Endothelial cell of umbilical vein (primary cell): ENCODE measurements at regions not wholly inside any gene's neighbourhood (a gene's known extent, or its start where the extent isn't known, plus 50 kb on each side); places are given as distances from the start of the nearest gene placed in this dataset.

ENCODE experiments used
- BruUV-seq: library from RNA; stranded (reverse); fragments of 400-500 nt; replicated peaks from 2 replicates; lab custom pipeline; 2021; lab: Mats Ljungman, UMichigan
- CTCF ChIA-PET: fragments of 300-600, 350-600 bp; sonication (Branson Sonifier 250); formaldehyde crosslinking; loops from one replicate; lab custom pipeline; 2021; ENCODE audit warnings: antibody characterized with exemption, inconsistent platforms; lab: Charles Lee
- POLR2A ChIA-PET: fragments of 300-600, 350-600 bp; sonication (Branson Sonifier 250); formaldehyde crosslinking; loops from one replicate; lab custom pipeline; 2021; ENCODE audit warnings: antibody characterized with exemption, inconsistent platforms; lab: Charles Lee
- DNase-seq: peaks from one replicate; pipeline ENCODE4 v3.0.0-alpha.2; 2011; ENCODE audit warnings: low read depth, low spot score
- FAIRE-seq: peaks from 2 replicates; lab custom pipeline; 2011; peaks lifted over from hg19 to GRCh38; lab: Jason Lieb, UNC
- H2AFZ ChIP-seq: 2 replicates; pipeline ENCODE4 v1.6.0; 2012; ENCODE audit warnings: low read depth, low read length, control low read depth, inconsistent platforms
- H3K27ac ChIP-seq: 2 replicates; pipeline ENCODE4 v1.5.1; 2011; ENCODE audit warnings: low read depth, mild to moderate bottlenecking, control low read depth, low read length, moderate library complexity; ENCODE audit not compliant: insufficient read depth
- H3K27me3 ChIP-seq, 2 experiments: 2 replicates each; pipeline versions ENCODE4 v1.6.0 to v1.6.1; 2011; ENCODE audit warnings: low read length in 2 of 2, mixed read lengths in 1 of 2; ENCODE audit not compliant: control insufficient read depth in 2 of 2, insufficient read depth in 2 of 2
- H3K36me3 ChIP-seq, 2 experiments: 2 replicates in 1 of 2; 3 replicates in 1 of 2; pipeline ENCODE4 v1.5.1; 2011; ENCODE audit warnings: low read length in 2 of 2, mild to moderate bottlenecking in 1 of 2, moderate library complexity in 1 of 2; ENCODE audit not compliant: control insufficient read depth in 2 of 2, insufficient read depth in 2 of 2; ENCODE audit errors: extremely low read depth in 1 of 2
- H3K4me1 ChIP-seq: 3 replicates; pipeline ENCODE4 v1.5.1; 2011; ENCODE audit warnings: mild to moderate bottlenecking, low read length; ENCODE audit not compliant: control insufficient read depth, insufficient read depth; ENCODE audit errors: extremely low read depth
- H3K4me2 ChIP-seq: 2 replicates; pipeline ENCODE4 v1.6.1; 2011; ENCODE audit warnings: low read length, control low read depth, mixed read lengths; ENCODE audit not compliant: insufficient read depth
- H3K4me3 ChIP-seq, 3 experiments: fragments of 200-600 bp in 1 of 3; sonication (generic), shearing (Covaris generic) in 1 of 3; replicated peaks in 1 of 3; 2 replicates each; pipeline ENCODE4 v1.5.1; 2011 to 2016; ENCODE audit warnings: control low read depth in 3 of 3, low read length in 3 of 3, mild to moderate bottlenecking in 2 of 3, inconsistent platforms in 1 of 3, low read depth in 1 of 3, moderate library complexity in 1 of 3; ENCODE audit not compliant: insufficient read depth in 1 of 3
- H3K79me2 ChIP-seq: 2 replicates; pipeline ENCODE4 v1.6.0; 2012; ENCODE audit warnings: low read length, inconsistent platforms; ENCODE audit not compliant: control insufficient read depth, insufficient read depth
- H3K9ac ChIP-seq: replicated peaks from 2 replicates; pipeline ENCODE3; 2011; ENCODE audit warnings: low read length, control low read depth; ENCODE audit not compliant: insufficient read depth; ENCODE audit errors: extremely low read depth
- H3K9me1 ChIP-seq: replicated peaks from 3 replicates; pipeline ENCODE4 v1.6.0; 2011; ENCODE audit warnings: mild to moderate bottlenecking, low read length; ENCODE audit not compliant: control insufficient read depth, insufficient read depth; ENCODE audit errors: extremely low read depth
- H3K9me3 ChIP-seq: replicated peaks from 2 replicates; pipeline ENCODE4 v1.5.1; 2012; ENCODE audit warnings: low read length, inconsistent platforms; ENCODE audit not compliant: control insufficient read depth, insufficient read depth
- H4K20me1 ChIP-seq: replicated peaks from 2 replicates; pipeline ENCODE3; 2011; ENCODE audit warnings: mild to moderate bottlenecking, low read length; ENCODE audit not compliant: control insufficient read depth, insufficient read depth; ENCODE audit errors: extremely low read depth
- CTCF ChIP-seq, 2 donors: IDR thresholded peaks; 1 replicate in 1 of 2; 2 replicates in 1 of 2; pipeline ENCODE4 v1.5.1; 2011; ENCODE audit warnings: low read length in 2 of 2, mild to moderate bottlenecking in 2 of 2, moderate library complexity in 2 of 2, control low read depth in 1 of 2, inconsistent platforms in 1 of 2, low read depth in 1 of 2; ENCODE audit not compliant: insufficient read depth in 1 of 2; ENCODE audit errors: extremely low read depth in 1 of 2
- EZH2 ChIP-seq: IDR thresholded peaks from 2 replicates; pipeline ENCODE4 v1.6.1; 2012; ENCODE audit warnings: borderline replicate concordance, low read depth, mild to moderate bottlenecking, moderate library complexity, low read length, inconsistent platforms; ENCODE audit not compliant: severe bottlenecking
- FOS ChIP-seq: IDR thresholded peaks from 2 replicates; pipeline ENCODE4 v1.6.1; 2011; ENCODE audit warnings: mild to moderate bottlenecking, low read length, moderate library complexity, borderline replicate concordance; ENCODE audit not compliant: insufficient read depth
- GATA2 ChIP-seq: IDR thresholded peaks from 2 replicates; pipeline ENCODE4 v1.7.0; 2011; ENCODE audit warnings: low read depth, mild to moderate bottlenecking, moderate library complexity, mixed read lengths, low read length; ENCODE audit not compliant: insufficient read length, insufficient read depth
- JUN ChIP-seq: IDR thresholded peaks from 2 replicates; pipeline ENCODE4 v1.6.1; 2011; ENCODE audit warnings: borderline replicate concordance, low read depth; ENCODE audit not compliant: insufficient read length, insufficient read depth
- MAX ChIP-seq: IDR thresholded peaks from 2 replicates; pipeline ENCODE4 v1.6.1; 2011; ENCODE audit not compliant: insufficient read depth, insufficient read length
- MYC ChIP-seq: IDR thresholded peaks from one replicate; pipeline ENCODE4 v1.6.1; 2011; ENCODE audit warnings: mild to moderate bottlenecking, low read depth, low read length
- POLR2A ChIP-seq: IDR thresholded peaks from 2 replicates; pipeline ENCODE4 v1.6.1; 2012; ENCODE audit warnings: low read depth, mild to moderate bottlenecking, control low read depth, low read length
- POLR2AphosphoS5 ChIP-seq: IDR thresholded peaks from 2 replicates; pipeline ENCODE4 v1.6.1; 2012; ENCODE audit warnings: low read depth, mild to moderate bottlenecking, control low read depth, low read length, moderate library complexity; ENCODE audit not compliant: insufficient read depth
- dilution Hi-C: fragments of 300-500 bp; cut with MboI; formaldehyde crosslinking; loops from one replicate; pipeline ENCODE4 v1.15.0; 2019; ENCODE audit warnings: low sequenced_read_pairs; ENCODE audit not compliant: extremely low pct_ligation_motif_present
- intact Hi-C: fragments of 100-400 bp; cut with micrococcal nuclease; formaldehyde crosslinking; loops from one replicate; pipeline ENCODE4 v1.10.0; 2022

GRCh38 chr17:49911719-49912118 lies 57.3 kb upstream of the DLX4 start:
- H3K27me3 ChIP-seq: peaks cover 79 to 81% of the 10 kb centered on the region in 2 experiments
- POLR2A ChIA-PET: no interaction called here
- no peaks in the 10 kb centered on the region for H3K79me2 ChIP-seq
- H3K4me2 ChIP-seq: no peak overlapping the region
- no peak overlapping the region for H3K27ac ChIP-seq
- dilution Hi-C loops: no loop called here
- H3K4me1 ChIP-seq: no peaks in the 10 kb centered on the region
- H3K4me3 ChIP-seq: no peak overlapping the region
- CTCF ChIA-PET: no interaction called here
- intact Hi-C loops: no loop called here
- DNase-seq: no peak
- BruUV-seq: no TSS peak
- no peaks in the 10 kb centered on the region for H3K9me3 ChIP-seq
- no peaks in the 10 kb centered on the region for H3K9me1 ChIP-seq
- no peaks in the 10 kb centered on the region for H4K20me1 ChIP-seq
- no peaks in the 10 kb centered on the region for H3K36me3 ChIP-seq
- no peak for FAIRE-seq
- H2AFZ ChIP-seq: no peak overlapping the region
- TF ChIP-seq JUN (no peak), POLR2AphosphoS5 (no peak), MYC (no peak), EZH2 (no peak), GATA2 (no peak), CTCF (IDR thresholded peaks at IDR 0.05; ENCODE audit: extremely low read depth in 1 of 2, insufficient read depth in 1 of 2, low read depth in 1 of 2, low read length in 2 of 2) (no peak), MAX (no peak), POLR2A (no peak), FOS (no peak)
- no peak overlapping the region for H3K9ac ChIP-seq
